IPS-20b (cell line): ENCODE measurements at regions not wholly inside any gene's neighbourhood (a gene's known extent, or its start where the extent isn't known, plus 50 kb on each side); places are given as distances from the start of the nearest gene placed in this dataset.

Experiments used
- H3K27ac ChIP-seq: one replicate; pipeline ENCODE4 v1.5.1; 2013; ENCODE audit warnings: low read length
- H3K27me3 ChIP-seq: 2 replicates; pipeline ENCODE4 v1.6.1; 2013; ENCODE audit warnings: mild to moderate bottlenecking, low read length, inconsistent platforms; ENCODE audit not compliant: insufficient read depth
- H3K36me3 ChIP-seq: 2 replicates; pipeline ENCODE4 v1.6.1; 2013; ENCODE audit warnings: low read depth, mild to moderate bottlenecking, inconsistent platforms, low read length, moderate library complexity; ENCODE audit not compliant: insufficient read depth
- H3K4me1 ChIP-seq: 2 replicates; pipeline ENCODE4 v1.6.1; 2013; ENCODE audit warnings: mild to moderate bottlenecking, control low read depth, inconsistent platforms, low read length, moderate library complexity; ENCODE audit not compliant: insufficient read depth
- H3K4me3 ChIP-seq: 2 replicates; pipeline ENCODE4 v1.5.1; 2013; ENCODE audit warnings: mild to moderate bottlenecking, low read length, inconsistent platforms
- H3K9ac ChIP-seq: 2 replicates; pipeline ENCODE4 v1.6.1; 2013; ENCODE audit warnings: low read depth, mild to moderate bottlenecking, inconsistent platforms, low read length, moderate library complexity
- H3K9me3 ChIP-seq: 2 replicates; pipeline ENCODE4 v1.6.1; 2013; ENCODE audit warnings: mild to moderate bottlenecking, low read depth, low read length, inconsistent platforms; ENCODE audit not compliant: insufficient read depth

DNA sequence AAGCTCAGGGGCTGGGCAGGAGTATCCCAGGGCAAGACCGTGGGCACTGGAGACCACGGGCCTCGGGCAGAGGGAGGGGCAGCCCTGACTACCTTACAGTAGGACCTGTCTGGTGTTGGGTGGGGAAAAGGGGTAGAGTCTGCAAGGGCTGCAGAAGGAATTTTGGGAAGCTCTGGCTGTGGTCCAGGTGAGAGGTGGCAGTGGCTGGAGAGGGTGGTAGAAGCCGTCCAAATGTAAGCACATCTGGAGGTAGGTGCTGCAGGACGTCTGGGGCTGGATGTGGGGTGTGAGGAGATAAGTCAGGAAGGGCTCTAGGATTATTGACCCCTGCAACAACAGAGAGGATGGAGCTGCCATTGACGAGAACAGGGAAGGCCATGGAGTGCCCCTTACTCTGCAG, 486.7 kb downstream of the EIPR1 start:
- Histone ChIP-seq H3K27ac (no peak overlapping the region), H3K27me3 (no peaks in the 10 kb centered on the region), H3K4me1 (no peaks in the 10 kb centered on the region), H3K9ac (no peak overlapping the region), H3K9me3 (no peaks in the 10 kb centered on the region), H3K4me3 (no peak overlapping the region), H3K36me3 (no peaks in the 10 kb centered on the region)

GRCh38 chr2:2890246-2890645, 487.4 kb downstream of the EIPR1 start:
- no peaks in the 10 kb centered on the region for H3K9me3 ChIP-seq
- H3K27me3 ChIP-seq, result no peaks in the 10 kb centered on the region
- no peak overlapping the region for H3K9ac ChIP-seq
- H3K27ac ChIP-seq, result no peak overlapping the region
- no peaks in the 10 kb centered on the region for H3K36me3 ChIP-seq
- H3K4me3 ChIP-seq, result no peak overlapping the region
- H3K4me1 ChIP-seq, result no peaks in the 10 kb centered on the region

- H3K27me3 ChIP-seq, result no peaks in the 10 kb centered on the region
- no peaks in the 10 kb centered on the region for H3K4me1 ChIP-seq
- H3K9ac ChIP-seq, result no peak overlapping the region
- H3K27ac ChIP-seq, result no peak overlapping the region
- no peak overlapping the region for H3K4me3 ChIP-seq
- no peaks in the 10 kb centered on the region for H3K9me3 ChIP-seq
- no peaks in the 10 kb centered on the region for H3K36me3 ChIP-seq
These were observed 488.0 kb downstream of the EIPR1 start for GRCh38 chr2:2889646-2890045.

- H3K27me3 ChIP-seq, result no peaks in the 10 kb centered on the region
- no peaks in the 10 kb centered on the region for H3K9me3 ChIP-seq
- H3K36me3 ChIP-seq, result no peaks in the 10 kb centered on the region
- no peaks in the 10 kb centered on the region for H3K4me1 ChIP-seq
- no peak overlapping the region for H3K27ac ChIP-seq
- no peak overlapping the region for H3K4me3 ChIP-seq
- H3K9ac ChIP-seq, result no peak overlapping the region
These were observed 488.5 kb downstream of the EIPR1 start for GRCh38 chr2:2889141-2889540.

DNA sequence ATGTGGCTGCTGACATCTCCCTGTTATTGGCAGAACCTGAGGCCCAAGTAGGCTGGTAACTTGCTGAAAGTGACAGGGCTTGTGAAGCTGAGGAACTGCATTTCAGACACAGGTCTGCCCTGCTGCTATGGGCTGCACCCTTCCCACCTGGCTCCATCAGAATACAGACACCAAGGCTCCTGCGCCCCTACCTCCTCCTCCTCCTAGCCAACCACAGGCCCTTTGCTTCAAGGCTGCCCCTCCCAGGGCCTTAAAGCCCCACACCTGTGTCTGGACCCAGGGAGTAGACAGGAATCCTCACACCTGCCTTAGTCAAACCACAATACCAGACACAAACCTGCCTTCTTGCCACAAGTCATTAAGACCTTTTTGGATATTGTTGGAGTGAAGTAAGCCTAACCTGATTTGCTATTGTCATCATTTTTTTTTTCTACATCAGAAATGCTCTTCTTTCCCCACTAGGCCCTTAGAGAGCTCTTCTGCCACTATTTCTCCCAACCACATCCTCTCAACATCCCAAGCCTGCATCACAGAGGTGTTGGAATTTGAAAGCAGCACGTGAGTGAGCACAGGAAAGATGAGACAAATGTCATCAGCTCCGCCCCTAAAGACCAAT, 489.7 kb downstream of the EIPR1 start:
- no peak overlapping the region for H3K27ac ChIP-seq
- no peak overlapping the region for H3K9ac ChIP-seq
- no peaks in the 10 kb centered on the region for H3K27me3 ChIP-seq
- H3K36me3 ChIP-seq, result no peaks in the 10 kb centered on the region
- peaks cover 3% of the 10 kb centered on the region for H3K9me3 ChIP-seq
- H3K4me3 ChIP-seq, result no peak overlapping the region
- H3K4me1 ChIP-seq, result no peaks in the 10 kb centered on the region

DNA sequence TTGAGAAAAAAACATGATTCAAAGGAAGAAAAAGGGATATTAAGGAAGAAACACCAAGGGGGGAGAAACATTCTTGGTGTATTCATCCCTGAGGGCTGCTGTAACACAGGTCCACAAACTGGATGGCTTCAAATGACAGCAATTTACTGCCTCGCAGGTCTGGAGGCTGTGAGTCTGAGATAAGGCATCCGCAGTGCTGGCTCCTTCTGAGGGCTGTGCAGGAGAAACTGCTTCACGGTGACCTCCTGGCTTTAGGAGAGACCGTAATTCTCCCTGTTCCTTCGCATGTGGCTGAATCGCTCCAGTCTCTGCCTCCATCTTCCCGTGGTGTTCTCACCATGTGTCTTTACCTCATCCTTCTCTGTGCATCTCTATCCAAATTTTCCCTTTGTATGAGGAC, 490.7 kb downstream of the EIPR1 start:
- no peaks in the 10 kb centered on the region for H3K4me1 ChIP-seq
- no peak overlapping the region for H3K27ac ChIP-seq
- no peak overlapping the region for H3K9ac ChIP-seq
- no peaks in the 10 kb centered on the region for H3K27me3 ChIP-seq
- no peaks in the 10 kb centered on the region for H3K36me3 ChIP-seq
- H3K9me3 ChIP-seq, result peaks cover 9% of the 10 kb centered on the region
- H3K4me3 ChIP-seq, result no peak overlapping the region

- H3K9ac ChIP-seq, result no peak overlapping the region
- H3K9me3 ChIP-seq, result peaks cover 23% of the 10 kb centered on the region
- peaks cover under 1% of the 10 kb centered on the region; the same call in 1 of the 2 replicates for H3K4me1 ChIP-seq
- no peaks in the 10 kb centered on the region for H3K36me3 ChIP-seq
- no peaks in the 10 kb centered on the region for H3K27me3 ChIP-seq
- no peak overlapping the region for H3K4me3 ChIP-seq
- H3K27ac ChIP-seq, result no peak overlapping the region
These were observed 496.1 kb downstream of the EIPR1 start for GRCh38 chr2:2881499-2881898.

- Histone ChIP-seq H3K27ac (no peak overlapping the region), H3K9me3 (peaks cover 23% of the 10 kb centered on the region), H3K27me3 (no peaks in the 10 kb centered on the region), H3K4me1 (peaks cover 6% of the 10 kb centered on the region; the same call in 1 of the 2 replicates), H3K36me3 (no peaks in the 10 kb centered on the region), H3K9ac (no peak overlapping the region), H3K4me3 (no peak overlapping the region)
These were observed 496.7 kb downstream of the EIPR1 start for GRCh38 chr2:2880938-2881337.

DNA sequence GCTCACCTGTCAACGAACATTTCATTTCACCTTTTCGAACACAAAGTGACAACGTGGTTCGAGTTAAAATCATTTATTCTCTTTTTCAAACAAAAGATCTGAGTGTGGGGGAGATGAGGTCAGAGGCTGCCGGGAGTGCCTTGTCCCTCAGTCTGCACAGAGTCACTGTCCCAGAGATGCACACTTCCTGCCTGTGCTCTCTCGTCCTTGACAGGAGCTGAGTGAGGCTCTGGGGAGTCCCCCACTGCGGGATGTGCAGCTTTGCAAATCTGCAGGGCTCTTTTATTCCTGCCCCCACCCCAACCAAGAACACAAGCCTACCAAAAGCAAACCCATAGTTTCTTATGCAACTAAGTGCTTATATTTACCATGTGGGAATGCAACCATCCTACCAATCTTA, 497.8 kb downstream of the EIPR1 start:
- Histone ChIP-seq H3K36me3 (no peaks in the 10 kb centered on the region), H3K27ac (no peak overlapping the region), H3K9me3 (peaks cover 23% of the 10 kb centered on the region), H3K4me1 (peaks cover 8% of the 10 kb centered on the region; the same call in 1 of the 2 replicates), H3K4me3 (no peak overlapping the region), H3K27me3 (no peaks in the 10 kb centered on the region), H3K9ac (no peak overlapping the region)

- Histone ChIP-seq H3K27ac (no peak overlapping the region), H3K4me3 (no peak overlapping the region), H3K27me3 (no peaks in the 10 kb centered on the region), H3K9me3 (peaks cover 23% of the 10 kb centered on the region), H3K9ac (no peak overlapping the region), H3K4me1 (peaks cover 8% of the 10 kb centered on the region; the same call in 1 of the 2 replicates), H3K36me3 (no peaks in the 10 kb centered on the region)
These were observed 498.5 kb downstream of the EIPR1 start for GRCh38 chr2:2879071-2879470.

GRCh38 chr2:2877427-2877826, 500.2 kb downstream of the EIPR1 start:
- Histone ChIP-seq H3K36me3 (no peaks in the 10 kb centered on the region), H3K27me3 (no peaks in the 10 kb centered on the region), H3K9ac (no peak overlapping the region), H3K4me3 (no peak overlapping the region), H3K9me3 (peaks cover 17% of the 10 kb centered on the region), H3K27ac (no peak overlapping the region), H3K4me1 (peaks cover 8% of the 10 kb centered on the region; the same call in 1 of the 2 replicates)

DNA sequence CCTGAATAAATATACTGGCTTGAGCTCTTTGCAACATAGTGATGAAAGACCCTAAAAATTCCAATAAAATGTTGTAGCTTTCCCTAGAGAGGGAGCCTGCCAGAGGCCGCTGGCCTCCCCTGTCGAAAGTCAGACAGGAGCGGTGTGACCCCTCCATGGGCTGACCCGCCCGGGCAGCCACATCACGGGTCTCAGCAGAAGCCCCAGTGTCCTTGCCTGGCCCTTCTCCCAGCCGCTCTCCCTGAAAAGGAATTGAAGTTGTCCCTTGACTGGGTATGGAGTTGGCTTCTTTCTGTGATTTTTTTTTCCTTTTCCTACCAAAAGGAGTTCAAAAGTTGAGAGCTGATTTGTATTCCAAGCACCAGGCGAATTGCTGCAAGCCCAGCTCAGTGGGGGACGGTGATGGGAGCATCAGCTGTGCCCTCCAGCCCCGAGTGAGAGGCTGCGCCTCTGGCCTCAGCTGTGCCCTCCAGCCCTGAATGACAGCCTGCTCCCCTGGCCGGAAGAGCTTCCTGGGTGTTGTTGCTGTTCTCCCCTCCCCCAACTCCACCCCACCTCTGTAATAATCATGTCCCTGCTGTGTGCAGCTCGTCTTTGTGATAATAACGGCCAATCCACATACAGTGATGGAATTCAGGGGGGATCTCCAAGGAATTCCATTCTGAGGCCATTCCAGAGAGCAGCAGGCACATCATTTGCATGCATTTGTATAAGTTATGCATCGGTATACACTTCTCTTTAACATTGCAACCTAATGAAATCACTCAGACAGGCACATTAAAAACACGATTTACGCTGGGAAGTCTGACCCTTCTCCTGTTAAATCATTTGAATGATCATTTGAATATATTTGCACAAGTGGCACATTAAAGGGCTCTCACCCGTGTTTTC, 501.0 kb downstream of the EIPR1 start:
- no peak overlapping the region for H3K27ac ChIP-seq
- no peaks in the 10 kb centered on the region for H3K27me3 ChIP-seq
- no peaks in the 10 kb centered on the region for H3K36me3 ChIP-seq
- peaks cover 8% of the 10 kb centered on the region; the same call in 1 of the 2 replicates for H3K4me1 ChIP-seq
- H3K9me3 ChIP-seq, result peaks cover 14% of the 10 kb centered on the region
- H3K4me3 ChIP-seq, result no peak overlapping the region
- peak overlapping the region; percentile 15; the same call in 1 of the 2 replicates for H3K9ac ChIP-seq
